ENCODE measurements at regions not wholly inside any gene's neighbourhood (a gene's known extent, or its start where the extent isn't known, plus 50 kb on each side); places are given as distances from the start of the nearest gene placed in this dataset.
"Not testable (repeated sequence)": the region's sequence is repeated elsewhere in the genome, so short reads cannot be mapped to it uniquely, and the experiment has no call there.

DNA sequence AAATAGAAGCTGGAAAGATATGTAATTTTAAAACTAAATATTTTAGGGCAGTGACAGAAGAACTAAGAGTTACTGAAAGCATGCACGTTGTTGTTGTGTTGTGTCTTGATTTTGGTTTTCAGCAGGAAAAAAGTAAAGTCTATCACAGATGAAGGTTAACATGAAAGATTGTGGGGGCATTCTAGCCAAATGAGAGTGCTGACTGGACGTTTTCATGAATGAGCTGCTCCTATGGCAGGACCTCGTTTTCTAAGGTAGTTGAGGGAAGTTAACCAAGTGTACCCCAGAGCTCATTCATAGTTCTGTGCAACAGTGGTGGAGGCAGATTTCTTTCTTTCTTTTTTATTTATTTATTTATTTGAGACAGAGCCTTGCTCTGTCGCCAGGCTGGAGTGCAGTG is 194.6 kb upstream of the IRS2 start:
- Histone ChIP-seq H3K4me1 (no peaks in the 10 kb centered on the region), H3K9me3 (no peaks in the 10 kb centered on the region), H3K27ac (replicated peaks in 1 of 4) (no peak overlapping the region), H3K36me3 (no peaks in the 10 kb centered on the region), H3K27me3 (no peaks in the 10 kb centered on the region), H3K4me3 (no peak overlapping the region)
- no peak for TF ChIP-seq CTCF (IDR thresholded peaks at IDR 0.05)
- WGBS = 85% methylated on average over 4 of the region's 4 CpGs
- intact Hi-C loops (cut with DNase I) = no loop called here
- no peak for DNase-seq (ENCODE audit: extremely low spot score)

DNA sequence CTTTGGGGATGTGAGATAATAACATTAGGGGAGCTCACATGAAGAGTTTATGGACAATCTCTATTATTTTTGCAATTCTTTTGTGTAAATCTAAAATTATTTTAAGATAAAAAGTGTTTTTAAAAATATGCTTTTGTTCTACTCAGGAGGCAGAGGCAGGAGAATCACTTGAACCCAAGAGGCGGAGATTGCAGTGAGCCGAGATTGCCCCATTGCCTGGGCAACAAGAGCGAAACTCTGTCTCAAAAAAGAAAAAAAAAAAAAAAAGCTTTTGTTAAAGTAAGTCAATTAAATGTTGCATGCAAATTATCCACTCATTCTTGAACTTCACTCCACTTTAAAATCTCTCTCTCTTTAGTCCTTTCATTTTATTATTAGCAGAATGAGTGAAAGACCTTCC is 193.3 kb upstream of the IRS2 start:
- H3K9me3 ChIP-seq; H3K4me3 ChIP-seq; H3K27me3 ChIP-seq; H3K27ac ChIP-seq (replicated peaks in 1 of 4); intact Hi-C loops (cut with DNase I); H3K36me3 ChIP-seq; H3K4me1 ChIP-seq; DNase-seq (ENCODE audit: extremely low spot score): not testable (repeated sequence)
- WGBS = 95% methylated on average over 3 of the region's 3 CpGs

- H3K27me3 ChIP-seq = no peaks in the 10 kb centered on the region
- no peaks in the 10 kb centered on the region for H3K36me3 ChIP-seq
- H3K27ac ChIP-seq (replicated peaks in 1 of 4) = no peak overlapping the region
- WGBS = 89% methylated on average over 6 of the region's 6 CpGs
- DNase-seq (ENCODE audit: extremely low spot score) = no peak
- H3K4me3 ChIP-seq = no peak overlapping the region
- H3K9me3 ChIP-seq = no peaks in the 10 kb centered on the region
- no peaks in the 10 kb centered on the region for H3K4me1 ChIP-seq
- intact Hi-C loops (cut with DNase I) = no loop called here
- no peak for TF ChIP-seq EP300 (IDR thresholded peaks at IDR 0.05)
- no peak for TF ChIP-seq CTCF (IDR thresholded peaks at IDR 0.05)
- no peak for TF ChIP-seq POLR2AphosphoS5 (IDR thresholded peaks at IDR 0.05)
- no peak for TF ChIP-seq POLR2A (IDR thresholded peaks at IDR 0.05; ENCODE audit: low read depth)
Measured at GRCh38 chr13:109979228-109979627, 192.8 kb upstream of the IRS2 start.

- no peaks in the 10 kb centered on the region for H3K9me3 ChIP-seq
- no peaks in the 10 kb centered on the region for H3K27me3 ChIP-seq
- H3K36me3 ChIP-seq = no peaks in the 10 kb centered on the region
- H3K27ac ChIP-seq (replicated peaks in 1 of 4) = no peak overlapping the region
- intact Hi-C loops (cut with DNase I) = no loop called here
- H3K4me1 ChIP-seq = no peaks in the 10 kb centered on the region
- no peak for DNase-seq (ENCODE audit: extremely low spot score)
- H3K4me3 ChIP-seq = no peak overlapping the region
- WGBS = 83% methylated on average over 10 of the region's 11 CpGs
- TF ChIP-seq CTCF (IDR thresholded peaks at IDR 0.05) (no peak), POLR2AphosphoS5 (IDR thresholded peaks at IDR 0.05) (no peak), POLR2A (IDR thresholded peaks at IDR 0.05; ENCODE audit: low read depth) (no peak), EP300 (IDR thresholded peaks at IDR 0.05) (no peak)
Measured at GRCh38 chr13:109977212-109977968, 191.0 kb upstream of the IRS2 start.

- Histone ChIP-seq H3K4me3 (no peak overlapping the region), H3K36me3 (no peaks in the 10 kb centered on the region), H3K27ac (replicated peaks in 1 of 4) (no peak overlapping the region), H3K9me3 (no peaks in the 10 kb centered on the region), H3K27me3 (no peaks in the 10 kb centered on the region), H3K4me1 (no peaks in the 10 kb centered on the region)
- intact Hi-C loops (cut with DNase I) = no loop called here
- no peak for DNase-seq (ENCODE audit: extremely low spot score)
- 86% methylated on average over 9 of the region's 9 CpGs for WGBS
- TF ChIP-seq POLR2A (IDR thresholded peaks at IDR 0.05; ENCODE audit: low read depth) = no peak
- TF ChIP-seq POLR2AphosphoS5 (IDR thresholded peaks at IDR 0.05) = no peak
- TF ChIP-seq EP300 (IDR thresholded peaks at IDR 0.05) = no peak
- TF ChIP-seq CTCF (IDR thresholded peaks at IDR 0.05) = no peak
Measured at GRCh38 chr13:109976206-109976997, 190.0 kb upstream of the IRS2 start.
